ENCODE measurements at regions not wholly inside any gene's neighbourhood (a gene's known extent, or its start where the extent isn't known, plus 50 kb on each side); places are given as distances from the start of the nearest gene placed in this dataset.

DNA sequence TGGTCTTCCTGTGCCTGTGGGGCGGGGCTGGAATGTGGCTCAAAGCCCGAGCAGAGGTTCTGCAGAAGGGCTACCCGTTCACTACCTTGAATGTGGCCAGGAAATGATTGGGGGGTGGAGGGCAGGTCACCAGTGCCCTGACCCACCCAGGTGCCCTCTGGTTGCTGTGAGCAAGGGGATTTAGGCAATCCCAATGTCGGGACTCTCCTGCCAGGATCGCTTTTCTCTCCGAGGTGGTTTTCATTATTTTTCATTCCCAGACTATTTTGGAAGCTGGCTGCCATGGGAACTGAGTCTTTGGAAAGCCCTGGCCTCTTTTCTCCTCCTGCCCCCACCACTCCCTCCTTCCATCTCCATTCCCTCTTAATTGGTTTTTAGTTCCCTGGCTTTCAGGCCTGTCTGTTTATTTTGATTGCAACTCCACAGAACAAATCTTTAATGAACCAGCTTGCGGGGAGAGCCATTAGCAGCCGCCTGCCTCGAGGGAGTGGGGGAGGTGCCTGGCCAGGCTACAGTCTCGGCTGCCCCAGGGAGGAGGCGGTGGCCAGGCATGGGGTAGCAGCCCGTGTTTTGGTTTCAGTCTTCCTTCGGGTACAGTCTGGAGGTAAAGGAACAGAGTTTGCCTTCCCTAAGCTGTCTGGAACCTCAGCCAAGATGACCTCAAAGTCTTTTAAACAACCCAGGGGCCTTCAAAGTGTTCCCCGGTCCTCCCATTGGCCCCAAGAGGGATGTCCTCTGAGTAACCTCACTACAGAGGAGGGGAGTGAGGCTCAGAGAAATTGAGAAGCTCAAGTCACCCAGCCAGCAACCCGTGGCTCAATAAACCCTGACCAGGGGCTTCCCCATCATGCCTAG, 114.4 kb upstream of the HAAO start:
- DNase-seq (ENCODE audit: low read depth in 1 of 2, low spot score in 1 of 2) = no peak

DNA sequence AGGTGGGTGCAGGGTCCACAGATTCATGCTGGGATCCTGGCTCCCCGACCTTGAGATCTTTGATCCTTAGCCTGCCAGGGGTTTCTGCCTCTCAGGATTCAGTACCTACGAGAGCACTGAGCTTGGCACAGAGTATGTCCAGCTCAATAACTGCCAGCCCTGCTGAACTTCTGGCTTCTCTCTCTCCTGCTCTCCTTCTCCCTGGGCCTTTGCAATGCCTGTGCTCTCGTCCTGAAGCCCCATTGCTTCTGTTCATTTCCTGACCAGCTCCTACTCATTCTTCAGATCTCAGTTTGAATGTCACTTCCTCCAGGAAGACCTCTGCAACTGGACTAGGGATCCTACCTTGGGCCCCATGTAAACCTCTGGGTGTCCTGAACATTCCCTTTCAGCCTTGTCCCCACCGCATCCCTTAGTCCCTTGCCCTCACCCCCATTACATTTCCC, 113.8 kb upstream of the HAAO start:
- no peak for DNase-seq (ENCODE audit: low read depth in 1 of 2, low spot score in 1 of 2)

DNA sequence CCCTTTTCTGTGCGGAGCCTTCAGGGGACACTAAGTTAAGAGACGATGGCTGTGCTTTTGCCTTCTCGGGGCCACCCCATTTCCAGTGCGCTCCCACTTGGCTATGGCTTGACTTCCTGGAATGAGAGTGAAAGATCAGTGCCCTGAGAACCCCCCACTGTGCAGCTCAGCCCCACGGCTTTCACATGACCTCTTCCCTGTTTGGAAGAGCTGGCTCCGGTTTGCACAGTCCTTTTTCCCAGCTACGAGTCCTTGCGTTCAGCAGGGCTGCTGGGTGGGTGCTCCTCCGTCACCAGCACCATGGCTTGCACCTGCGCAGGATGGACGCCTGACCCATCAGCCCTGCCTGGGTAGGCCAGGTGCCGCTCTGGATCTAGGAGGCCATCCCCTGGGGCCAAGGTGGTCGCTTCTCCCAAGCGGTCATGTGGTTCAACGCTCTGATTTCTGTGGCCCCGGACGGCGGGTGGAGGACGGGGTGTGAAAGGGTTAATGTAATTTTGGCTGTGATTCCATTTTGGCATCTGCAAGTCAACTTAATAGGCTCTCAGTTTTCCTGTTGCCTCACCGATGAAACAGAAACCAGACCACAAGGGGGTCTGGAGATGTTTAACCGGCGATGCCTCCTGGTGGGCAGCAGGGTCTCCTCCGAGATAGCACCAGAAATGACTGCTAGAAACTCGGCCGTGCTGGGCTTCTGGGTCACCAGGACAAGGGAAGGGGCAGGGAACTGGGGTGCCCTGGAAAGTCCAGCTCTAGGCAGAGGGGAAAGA, 113.1 kb upstream of the HAAO start:
- DNase-seq (ENCODE audit: low read depth in 1 of 2, low spot score in 1 of 2) = no peak

DNA sequence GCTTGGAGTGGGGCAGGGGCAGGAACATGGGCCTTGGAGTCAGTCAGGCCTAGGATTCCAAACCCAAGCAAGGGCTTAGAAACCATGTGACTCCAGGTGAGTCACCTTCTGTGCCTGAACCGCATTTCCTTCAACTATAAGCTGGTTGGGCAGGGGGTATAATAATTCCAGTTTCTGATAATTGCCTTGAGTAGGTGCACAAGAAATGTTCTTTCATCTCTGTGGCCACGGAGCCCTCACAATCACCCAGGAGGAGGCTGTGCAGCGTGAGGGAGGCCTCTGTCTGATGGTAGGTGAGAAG, 112.1 kb upstream of the HAAO start:
- DNase-seq (ENCODE audit: low read depth in 1 of 2, low spot score in 1 of 2) = no peak

DNA sequence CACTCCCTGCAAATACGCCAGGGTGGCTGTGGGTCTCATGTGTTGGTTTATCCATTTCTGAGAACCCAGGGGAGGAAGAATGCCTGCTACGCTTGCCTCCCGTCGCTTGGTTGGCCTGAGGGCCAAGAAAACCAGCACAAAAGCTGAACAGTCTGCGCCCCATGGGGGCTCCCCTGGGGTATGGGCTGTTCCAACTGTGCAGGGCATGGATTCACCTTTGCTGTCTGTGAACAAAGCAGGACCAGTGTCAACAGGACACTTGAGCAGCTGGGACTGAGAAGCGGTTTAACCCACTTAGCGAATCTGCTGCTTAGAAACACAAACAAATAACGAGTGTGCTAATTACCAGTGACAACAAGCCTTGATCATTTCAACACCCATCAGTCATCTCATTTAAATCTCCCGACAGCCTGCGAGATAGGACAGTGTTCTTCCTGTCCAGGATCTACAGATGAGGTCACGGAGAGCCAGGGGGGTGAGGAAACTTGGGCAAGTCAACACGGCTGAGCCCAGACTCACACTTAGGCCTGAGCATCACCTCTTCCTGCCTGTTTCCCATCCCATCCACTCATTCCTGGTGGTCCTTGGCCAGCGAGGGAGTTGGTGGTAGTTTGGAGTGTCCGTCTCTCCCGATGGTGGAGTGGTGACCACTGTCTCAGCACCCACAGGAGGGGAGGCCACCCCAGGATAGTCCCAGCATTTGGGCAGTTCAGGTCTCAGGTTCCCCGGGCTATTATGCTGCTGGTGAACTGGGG, 111.6 kb upstream of the HAAO start:
- DNase-seq (ENCODE audit: low read depth in 1 of 2, low spot score in 1 of 2) = no peak

DNA sequence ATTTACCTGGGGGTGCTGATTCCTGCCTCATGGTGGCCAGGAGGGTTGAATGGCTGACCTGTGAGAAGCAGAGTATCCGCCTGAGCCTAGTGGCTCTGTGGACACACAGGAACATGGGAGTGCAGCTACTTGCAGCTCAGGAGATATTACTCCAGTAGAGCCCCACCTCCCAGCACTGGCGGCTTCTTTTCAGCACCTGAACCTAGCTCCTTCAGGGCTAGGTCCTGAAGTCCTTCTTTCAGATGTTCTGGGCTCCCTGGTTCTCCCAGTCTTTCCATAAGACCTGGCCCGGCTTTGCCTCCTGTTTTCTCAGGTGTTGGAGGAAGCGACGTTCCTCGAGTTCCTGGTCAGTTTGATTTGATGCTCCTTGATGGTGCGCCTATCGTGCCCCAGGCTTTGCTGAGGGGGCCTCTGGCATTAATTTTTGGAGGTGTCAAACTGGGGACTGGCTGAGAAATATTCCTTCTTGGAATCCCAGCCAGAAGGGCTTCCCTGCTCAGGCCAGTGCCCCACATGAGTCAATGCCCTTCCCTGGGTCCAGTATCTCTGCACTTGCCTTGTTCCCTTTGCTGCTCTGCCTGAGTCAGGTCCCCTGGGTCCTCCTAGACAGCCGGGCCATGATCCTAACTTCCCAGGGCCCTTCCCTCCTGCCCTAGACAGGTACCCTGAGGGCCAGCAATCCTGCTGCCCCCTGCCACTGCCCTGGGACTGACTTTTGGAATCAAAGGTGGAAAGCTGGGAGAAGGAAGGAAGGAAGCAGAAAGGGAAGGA, 110.7 kb upstream of the HAAO start:
- DNase-seq (ENCODE audit: low read depth in 1 of 2, low spot score in 1 of 2) = no peak

DNA sequence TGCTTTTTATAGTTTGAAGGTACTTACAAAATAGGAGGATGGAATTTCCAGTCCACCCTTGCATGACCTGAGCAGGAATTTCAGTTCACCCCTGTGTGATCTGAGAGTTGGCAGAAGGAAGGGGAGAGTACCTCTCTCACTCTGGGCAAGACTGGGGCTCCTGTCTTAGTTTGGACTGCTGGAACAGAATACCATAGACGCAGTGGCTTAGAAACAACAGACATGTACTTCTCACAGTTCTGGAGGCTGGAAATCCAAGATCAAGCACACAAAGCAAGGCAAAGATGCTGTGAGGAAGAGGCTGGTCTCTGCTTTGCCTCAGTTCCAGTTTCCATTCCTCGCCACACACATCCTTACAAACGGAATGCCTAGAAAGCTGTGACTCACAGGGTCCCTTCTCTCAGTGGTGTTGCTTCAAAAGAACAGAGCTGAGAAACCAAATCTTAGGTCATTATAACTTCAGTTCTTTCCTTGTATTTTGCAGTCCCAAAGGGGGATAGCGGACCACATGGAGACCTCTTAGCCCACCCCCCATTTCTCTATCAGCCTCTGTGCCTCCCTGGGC, 108.8 kb upstream of the HAAO start:
- DNase-seq (ENCODE audit: low read depth in 1 of 2, low spot score in 1 of 2) = no peak

DNA sequence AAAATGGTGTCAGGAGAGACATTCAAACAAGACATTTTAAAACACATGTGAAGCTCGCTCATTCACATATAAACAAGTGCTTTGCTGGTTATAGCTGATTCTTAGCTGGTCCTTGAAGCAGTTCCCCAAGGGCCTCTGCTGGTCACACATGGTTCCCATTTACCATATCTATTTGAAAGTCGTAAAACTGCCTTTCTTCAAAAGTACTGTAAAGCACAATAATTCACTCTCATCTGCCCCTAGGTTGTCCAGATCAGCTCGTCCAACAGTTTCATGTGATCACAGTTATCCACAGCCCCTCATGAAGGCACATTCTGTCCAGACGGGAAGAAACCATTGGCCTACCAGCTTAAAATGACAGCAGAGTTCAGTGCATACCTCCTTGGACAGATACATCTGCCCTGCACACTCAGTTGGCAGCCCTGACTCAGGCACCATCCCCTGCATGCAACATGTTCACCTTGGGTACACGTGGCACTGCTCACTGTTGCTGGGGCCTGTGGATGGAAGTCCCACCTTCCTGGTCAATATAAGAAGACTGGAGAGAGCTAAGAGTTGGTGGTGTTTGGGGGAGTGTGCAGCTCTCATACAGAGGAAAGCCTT, 108.0 kb upstream of the HAAO start:
- no peak for DNase-seq (ENCODE audit: low read depth in 1 of 2, low spot score in 1 of 2)

DNA sequence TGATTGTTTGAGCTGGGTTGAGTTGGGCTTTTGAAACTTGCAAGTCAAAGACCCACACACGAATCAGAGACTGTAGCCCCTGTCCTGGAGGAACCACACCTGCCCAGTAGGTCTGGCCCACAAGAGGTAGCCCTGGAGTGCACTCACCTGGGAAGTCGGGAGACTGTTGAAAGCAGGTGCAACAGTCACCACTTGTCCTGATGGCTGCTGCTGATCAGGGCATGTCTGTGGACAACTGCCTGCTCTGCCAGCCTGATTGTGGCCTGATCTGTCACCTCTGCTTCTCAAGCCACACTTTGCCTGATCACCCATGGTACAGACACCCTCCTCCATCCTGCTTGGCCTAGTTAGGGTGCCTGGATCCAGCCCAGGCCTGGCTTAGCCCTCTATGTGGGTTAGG, 105.0 kb upstream of the HAAO start:
- DNase-seq (ENCODE audit: low read depth in 1 of 2, low spot score in 1 of 2) = no peak

DNA sequence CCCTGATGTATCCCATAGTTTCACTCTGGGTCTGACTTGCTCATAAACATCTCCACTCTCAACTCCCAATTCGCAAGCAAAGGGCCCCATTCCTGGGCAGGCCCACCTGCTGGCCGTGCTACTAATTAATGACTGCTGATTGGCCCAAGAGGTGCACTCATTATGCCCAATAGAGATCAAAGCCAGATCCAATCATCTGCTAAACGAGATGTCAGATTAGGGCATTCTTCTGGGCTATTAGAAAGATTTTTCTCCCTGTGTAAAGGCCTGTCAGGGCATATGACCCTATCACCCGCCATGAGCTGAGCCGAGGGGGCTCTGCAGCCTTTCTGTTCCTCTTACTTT, 103.4 kb upstream of the HAAO start:
- no peak for DNase-seq (ENCODE audit: low read depth in 1 of 2, low spot score in 1 of 2)

DNA sequence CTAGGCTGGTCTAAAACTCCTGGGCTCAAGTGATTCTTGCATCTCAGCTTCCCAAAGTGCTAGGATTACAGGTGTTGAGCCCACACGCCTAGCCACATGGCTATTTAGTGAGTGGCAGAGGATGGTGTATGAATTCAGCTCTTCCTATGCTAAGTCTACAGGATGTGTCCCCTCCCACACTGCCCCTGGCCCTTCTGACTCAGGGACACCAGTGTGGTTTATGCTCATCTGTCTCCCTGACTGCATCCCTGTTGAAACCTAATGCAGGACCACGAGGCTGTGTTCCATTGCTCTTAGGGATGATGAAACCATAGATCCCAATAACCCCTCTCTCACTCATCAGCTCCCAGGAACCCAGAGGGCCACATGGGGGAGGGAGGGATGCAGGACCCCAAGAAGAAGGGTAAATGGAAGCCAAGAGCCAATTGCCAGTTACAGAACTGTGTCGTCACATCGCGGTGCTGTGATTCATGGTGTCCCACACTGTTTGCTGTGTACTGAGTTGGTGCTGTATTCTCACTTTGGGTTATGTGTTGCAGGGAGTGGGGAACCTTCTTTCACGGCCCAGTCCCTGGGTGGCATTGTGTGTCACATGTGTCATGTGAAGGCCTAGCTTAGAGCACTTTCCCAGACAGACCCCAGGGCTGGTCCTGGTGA, 102.9 kb upstream of the HAAO start:
- no peak for DNase-seq (ENCODE audit: low read depth in 1 of 2, low spot score in 1 of 2)

DNA sequence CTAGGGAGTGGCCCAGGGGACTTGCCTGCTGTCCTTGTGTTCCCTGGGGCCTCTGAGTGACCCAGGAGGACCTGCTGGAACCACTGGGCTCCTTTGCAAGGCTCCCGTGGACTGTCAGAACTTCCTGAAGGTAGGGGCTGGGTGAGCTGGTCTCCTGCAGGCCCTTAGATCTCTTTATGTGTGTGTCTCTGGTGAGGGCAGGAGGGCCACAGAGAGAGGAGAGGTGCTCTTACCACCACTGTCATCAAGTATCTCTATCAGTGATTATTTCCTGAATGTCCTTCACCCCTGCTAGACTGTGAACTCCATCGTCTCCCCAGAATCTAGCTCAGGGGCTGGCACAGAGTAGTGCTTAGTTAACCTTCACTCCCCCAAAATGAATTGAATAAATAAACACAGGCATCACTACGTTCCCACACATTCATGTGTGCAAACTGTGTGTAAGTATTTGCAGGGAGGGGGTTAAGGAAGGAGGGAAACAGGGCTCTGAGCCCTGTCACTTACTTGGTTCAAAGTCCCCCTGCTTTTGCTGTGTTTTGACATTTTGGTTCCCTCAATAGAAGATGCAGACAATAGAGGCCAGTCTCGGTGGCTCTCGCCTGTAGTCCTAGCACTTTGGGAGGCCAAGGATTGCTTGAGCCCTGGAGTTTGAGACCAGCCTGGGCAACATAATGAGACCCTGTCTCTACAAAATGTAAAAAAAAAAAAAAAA, 100.8 kb upstream of the HAAO start:
- DNase-seq (ENCODE audit: low read depth in 1 of 2, low spot score in 1 of 2) = no peak

DNA sequence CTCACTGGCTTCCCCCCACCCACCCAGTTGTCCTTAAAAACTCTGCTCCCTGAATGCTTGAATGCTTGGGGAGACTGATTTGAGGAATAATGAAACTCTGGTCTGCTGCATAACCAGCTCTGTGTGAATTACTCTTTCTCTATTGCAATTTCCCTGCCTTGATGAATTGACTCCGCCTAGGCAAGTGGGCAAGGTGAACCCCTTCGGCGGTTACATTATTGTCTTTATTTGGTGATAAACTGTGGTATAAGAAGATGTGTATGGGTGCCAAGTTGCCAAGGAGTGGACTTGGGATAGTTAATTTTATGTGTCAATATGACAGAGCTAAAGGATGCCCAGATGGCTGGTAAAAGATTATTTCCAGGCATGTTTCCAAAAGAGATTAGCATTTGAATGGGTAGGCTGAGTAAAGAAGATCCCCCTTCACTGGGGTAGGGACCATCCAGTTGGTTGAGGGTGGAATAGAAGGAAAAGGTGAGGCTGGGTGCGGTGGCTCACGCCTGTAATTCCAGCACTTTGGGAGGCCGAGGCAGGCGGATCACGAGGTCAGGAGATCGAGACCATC, 98.5 kb upstream of the HAAO start:
- no peak for DNase-seq (ENCODE audit: low read depth in 1 of 2, low spot score in 1 of 2)

DNA sequence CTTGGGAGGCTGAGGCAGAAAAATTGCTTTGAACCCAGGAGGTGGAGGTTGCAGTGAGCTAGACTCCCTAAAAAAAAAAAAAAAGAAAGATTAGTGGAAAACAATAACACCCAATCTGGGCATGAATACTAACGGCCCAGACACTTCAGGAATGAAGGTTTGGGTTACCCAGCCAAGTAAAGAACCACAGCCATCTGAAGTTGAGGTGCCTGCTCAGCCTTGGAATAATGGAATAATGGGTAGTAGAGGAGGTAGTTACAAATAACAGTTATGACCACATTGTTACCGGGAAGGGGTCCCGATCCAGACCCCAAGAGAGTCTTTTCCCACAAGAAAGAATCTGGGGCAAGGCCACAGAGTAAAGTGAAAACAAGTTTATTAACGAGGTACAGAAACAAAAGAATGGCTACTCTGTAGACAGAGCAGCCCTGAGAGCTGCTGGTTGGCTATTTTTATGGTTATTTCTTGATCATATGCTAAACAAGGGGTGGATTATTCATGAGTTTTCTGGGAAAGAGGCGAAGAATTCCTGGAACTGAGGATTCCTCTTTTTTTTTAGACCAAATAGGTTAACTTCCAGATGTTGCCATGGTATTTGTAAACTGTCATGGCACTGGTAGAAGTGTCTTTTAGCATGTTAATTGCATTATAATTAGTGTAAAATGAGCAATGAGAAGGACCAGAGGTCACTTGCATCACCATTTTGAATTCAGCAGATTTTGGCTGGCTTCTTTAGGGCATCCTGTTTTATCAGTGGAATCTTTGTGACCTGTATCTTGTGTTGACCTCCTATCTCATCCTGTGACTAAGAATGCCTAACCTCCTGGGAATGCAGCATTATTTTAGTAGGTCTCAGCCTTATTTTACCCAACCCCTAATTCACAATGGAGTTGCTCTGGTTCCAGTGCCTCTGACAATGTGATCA, 96.2 kb upstream of the HAAO start:
- no peak for DNase-seq (ENCODE audit: low read depth in 1 of 2, low spot score in 1 of 2)

DNA sequence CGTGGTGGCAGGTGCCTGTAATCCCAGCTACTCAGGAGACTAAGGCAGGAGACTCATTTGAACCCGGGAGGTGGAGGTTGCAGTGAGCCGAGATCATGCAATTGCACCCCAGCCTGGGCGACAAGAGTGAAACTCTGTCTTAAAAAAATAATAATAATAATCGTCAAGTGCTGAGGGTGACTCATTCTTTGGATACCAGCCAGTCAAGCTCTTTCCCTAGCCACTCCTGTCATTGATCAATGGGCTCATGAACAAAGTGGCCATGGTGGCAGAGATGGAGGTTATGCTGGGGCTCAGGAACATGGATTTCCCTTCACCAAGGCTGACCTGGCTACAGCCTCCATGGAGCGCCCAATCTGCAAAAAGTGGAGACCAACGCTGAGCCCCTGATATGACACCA, 94.5 kb upstream of the HAAO start:
- no peak for DNase-seq (ENCODE audit: low read depth in 1 of 2, low spot score in 1 of 2)

DNA sequence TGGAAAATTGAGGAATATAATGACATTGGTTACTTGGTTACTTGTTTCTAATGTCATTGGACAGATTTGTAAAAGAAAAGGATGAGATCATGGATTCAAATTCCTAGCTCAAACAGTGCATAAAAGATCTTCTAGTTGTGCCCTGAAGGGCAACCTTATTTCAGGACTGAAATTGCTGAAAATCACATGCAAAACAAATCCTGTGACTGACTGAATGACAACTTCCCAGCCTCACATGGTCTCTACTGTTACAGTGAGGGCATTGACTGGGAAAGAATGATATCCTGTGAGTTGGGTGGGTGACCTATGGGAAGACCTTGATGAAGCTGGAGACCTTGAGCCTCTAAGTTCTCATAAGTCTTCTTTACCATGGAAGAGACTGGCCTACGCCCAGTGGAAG, 90.4 kb upstream of the HAAO start:
- DNase-seq (ENCODE audit: low read depth in 1 of 2, low spot score in 1 of 2) = no peak

DNA sequence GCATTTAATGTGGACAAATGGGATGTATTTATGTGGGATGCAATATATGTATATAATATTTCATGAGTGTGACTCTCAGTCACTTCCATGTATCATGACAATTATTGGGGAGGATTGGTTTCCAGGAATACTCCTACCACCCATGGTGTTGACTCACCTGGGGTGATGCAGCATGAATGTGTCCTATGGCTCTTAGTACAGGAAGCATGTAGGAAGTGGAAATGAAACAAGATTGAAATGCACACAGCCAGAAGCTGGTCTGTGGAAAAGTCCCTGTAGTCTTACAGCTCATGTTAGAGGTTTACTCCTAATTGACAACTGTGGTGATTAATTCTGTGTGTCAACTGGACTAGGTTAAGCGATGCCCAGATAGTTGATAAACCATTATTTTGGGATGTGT, 89.3 kb upstream of the HAAO start:
- DNase-seq (ENCODE audit: low read depth in 1 of 2, low spot score in 1 of 2) = no peak

All from activated T-helper 1 cell treated with anti-CD3 and anti-CD28 coated beads, Interleukin-2, amount 50 U/mL, for 16 hours (primary cell).